Stomach (tissue), 8 donors: ENCODE measurements at regions not wholly inside any gene's neighbourhood (a gene's known extent, or its start where the extent isn't known, plus 50 kb on each side); places are given as distances from the start of the nearest gene placed in this dataset.
A peak's percentile ranks its signal among the peaks of the same experiment; 100 is the strongest.

Experiments
- DNase-seq, 2 donors: peaks; one replicate each; pipeline versions ENCODE4 v3.0.0 to v3.0.0-alpha.2; 2013 to 2019
- H3K27ac ChIP-seq, 5 donors: fragments of 200-600 bp in 4 of 5; sonication (generic) in 4 of 5; one replicate each; pipeline ENCODE4 v1.5.1; 2013 to 2019; ENCODE audit warnings: mild to moderate bottlenecking in 1 of 5, moderate library complexity in 1 of 5
- H3K27me3 ChIP-seq, 3 donors: fragments of 200-600 bp; sonication (generic); one replicate each; pipeline ENCODE4 v1.5.1; 2017 to 2019; ENCODE audit warnings: mixed run types in 1 of 3
- H3K36me3 ChIP-seq, 4 donors: fragments of 200-600 bp; sonication (generic); 1 replicate in 3 of 4; 2 replicates in 1 of 4; pipeline ENCODE4 v1.5.1; 2016 to 2019
- H3K4me1 ChIP-seq, 4 donors: fragments of 200-600 bp; sonication (generic); one replicate each; pipeline ENCODE4 v1.5.1; 2016 to 2019
- H3K4me3 ChIP-seq, 4 donors: fragments of 200-600 bp; sonication (generic) in 3 of 4; one replicate each; pipeline ENCODE4 v1.5.1; 2016 to 2019; ENCODE audit warnings: mild to moderate bottlenecking in 1 of 4
- H3K9me3 ChIP-seq, 4 donors: fragments of 200-600 bp; sonication (generic); one replicate each; pipeline ENCODE4 v1.5.1; 2016 to 2019
- EP300 ChIP-seq: sonication (generic); formaldehyde crosslinking; IDR thresholded peaks from one replicate; pipeline ENCODE4 v1.6.1; 2017; ENCODE audit warnings: antibody characterized with exemption
- POLR2A ChIP-seq, 4 donors: fragments of 450-650 bp; IDR thresholded peaks; one replicate each; pipeline ENCODE4 v1.6.1; 2016; ENCODE audit warnings: antibody characterized with exemption in 4 of 4, control low read depth in 2 of 4, mild to moderate bottlenecking in 1 of 4, moderate library complexity in 1 of 4
- POLR2AphosphoS5 ChIP-seq, 3 donors: sonication (generic); formaldehyde crosslinking; IDR thresholded peaks; one replicate each; pipeline ENCODE4 v1.6.1; 2016; ENCODE audit warnings: antibody characterized with exemption in 3 of 3
- WGBS, 5 donors: extraction: QIAGEN DNeasy Blood & Tissue Kit in 3 of 5; methylation state at CpG; one replicate each; pipeline versions ENCODE4 v1.1.5 to v1.1.7; 2013 to 2018; 5-methylcytosine and 5-hydroxymethylcytosine counted together
- intact Hi-C: fragments of 100-400 bp; cut with DNase I; formaldehyde crosslinking; loops from one replicate; pipeline ENCODE4 v1.15.1; 2023; ENCODE audit warnings: low total_unique reads
- TF ChIP-seq, protein P1 (sequence below), 7 experiments: fragments of 450-650 bp in 4 of 7; fragments of 200-600 bp in 3 of 7; sonication (generic) in 3 of 7; IDR thresholded peaks; one replicate each; pipeline ENCODE4 v1.5.1; 2016 to 2019; ENCODE audit warnings: antibody characterized with exemption in 7 of 7, control low read depth in 2 of 7, mild to moderate bottlenecking in 1 of 7
- donor health status: healthy with polysubstance abuse.
- donor health status: Bipolar disorder and iron deficiency.
- donor health status: healthy.

DNA sequence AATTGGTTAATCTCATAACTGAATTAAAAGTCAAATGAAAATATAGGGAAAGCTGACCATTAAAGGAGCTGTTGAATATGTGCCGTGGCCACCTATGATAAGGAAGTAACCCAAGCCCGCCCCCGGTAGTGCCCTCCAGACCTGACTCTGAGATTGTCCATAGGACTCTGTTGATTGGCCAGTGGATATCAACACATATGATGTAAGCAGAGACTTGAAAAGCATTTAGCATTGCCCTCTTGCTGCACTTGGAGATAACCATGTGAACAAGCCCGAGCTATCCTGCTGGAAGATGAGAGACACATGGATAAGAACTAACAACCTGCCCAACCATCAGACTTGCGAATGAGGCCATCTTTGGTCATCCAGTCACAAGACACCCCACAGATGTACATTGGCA is 83.2 kb downstream of the LINC00237 start:
- intact Hi-C loops = no loop called here
- peaks cover 0 to 37% (median 10%) of the 10 kb centered on the region in 3 donors for H3K27me3 ChIP-seq
- WGBS, 5 donors = 78 to 89% (median 88%) methylated on average over 5 of the region's 5 CpGs

DNA sequence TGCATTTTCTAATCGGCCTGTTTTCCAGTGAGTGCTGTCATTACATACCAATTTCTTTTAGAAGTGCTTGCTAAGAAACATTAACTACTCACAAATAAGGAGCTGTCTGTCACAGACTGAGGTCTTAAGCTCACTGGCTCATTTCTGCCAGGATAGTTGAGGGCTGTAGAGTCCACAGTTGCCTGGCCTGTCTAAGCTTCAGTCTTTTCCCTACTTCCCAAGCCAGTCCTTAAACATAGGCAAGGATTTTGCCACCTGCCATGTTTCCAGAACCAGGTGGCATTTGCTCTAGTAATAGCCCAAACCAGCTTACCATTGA is 84.7 kb downstream of the LINC00237 start:
- Histone ChIP-seq H3K36me3 (no peaks in the 10 kb centered on the region), H3K27ac (no peak overlapping the region), H3K27me3 (peaks cover 0 to 46% (median 10%) of the 10 kb centered on the region in 3 donors), H3K4me3 (no peak overlapping the region), H3K9me3 (no peaks in the 10 kb centered on the region), H3K4me1 (peaks cover 0 to 7% (median 0%) of the 10 kb centered on the region in 4 donors)
- WGBS, 5 donors = 15 to 43% (median 22%) methylated on average over 1 of the region's 1 CpG
- no peak for DNase-seq
- TF ChIP-seq, protein P1, sequence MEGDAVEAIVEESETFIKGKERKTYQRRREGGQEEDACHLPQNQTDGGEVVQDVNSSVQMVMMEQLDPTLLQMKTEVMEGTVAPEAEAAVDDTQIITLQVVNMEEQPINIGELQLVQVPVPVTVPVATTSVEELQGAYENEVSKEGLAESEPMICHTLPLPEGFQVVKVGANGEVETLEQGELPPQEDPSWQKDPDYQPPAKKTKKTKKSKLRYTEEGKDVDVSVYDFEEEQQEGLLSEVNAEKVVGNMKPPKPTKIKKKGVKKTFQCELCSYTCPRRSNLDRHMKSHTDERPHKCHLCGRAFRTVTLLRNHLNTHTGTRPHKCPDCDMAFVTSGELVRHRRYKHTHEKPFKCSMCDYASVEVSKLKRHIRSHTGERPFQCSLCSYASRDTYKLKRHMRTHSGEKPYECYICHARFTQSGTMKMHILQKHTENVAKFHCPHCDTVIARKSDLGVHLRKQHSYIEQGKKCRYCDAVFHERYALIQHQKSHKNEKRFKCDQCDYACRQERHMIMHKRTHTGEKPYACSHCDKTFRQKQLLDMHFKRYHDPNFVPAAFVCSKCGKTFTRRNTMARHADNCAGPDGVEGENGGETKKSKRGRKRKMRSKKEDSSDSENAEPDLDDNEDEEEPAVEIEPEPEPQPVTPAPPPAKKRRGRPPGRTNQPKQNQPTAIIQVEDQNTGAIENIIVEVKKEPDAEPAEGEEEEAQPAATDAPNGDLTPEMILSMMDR (IDR thresholded peaks at IDR 0.05) = no peak
- TF ChIP-seq POLR2A (IDR thresholded peaks at IDR 0.05) (no peak), POLR2AphosphoS5 (IDR thresholded peaks at IDR 0.05) (no peak), EP300 (no peak)
- intact Hi-C loops = no loop called here

More for the DNA sequence above, 83.2 kb downstream of the LINC00237 start:
- DNase-seq = no peak
- Histone ChIP-seq H3K27ac (no peak overlapping the region), H3K4me3 (no peak overlapping the region), H3K4me1 (peaks cover 0 to 7% (median 0%) of the 10 kb centered on the region in 4 donors), H3K9me3 (no peaks in the 10 kb centered on the region), H3K36me3 (no peaks in the 10 kb centered on the region)
- TF ChIP-seq EP300 (no peak), POLR2A (IDR thresholded peaks at IDR 0.05) (no peak), POLR2AphosphoS5 (IDR thresholded peaks at IDR 0.05) (no peak)
- TF ChIP-seq, protein P1 (IDR thresholded peaks at IDR 0.05) = no peak

DNA sequence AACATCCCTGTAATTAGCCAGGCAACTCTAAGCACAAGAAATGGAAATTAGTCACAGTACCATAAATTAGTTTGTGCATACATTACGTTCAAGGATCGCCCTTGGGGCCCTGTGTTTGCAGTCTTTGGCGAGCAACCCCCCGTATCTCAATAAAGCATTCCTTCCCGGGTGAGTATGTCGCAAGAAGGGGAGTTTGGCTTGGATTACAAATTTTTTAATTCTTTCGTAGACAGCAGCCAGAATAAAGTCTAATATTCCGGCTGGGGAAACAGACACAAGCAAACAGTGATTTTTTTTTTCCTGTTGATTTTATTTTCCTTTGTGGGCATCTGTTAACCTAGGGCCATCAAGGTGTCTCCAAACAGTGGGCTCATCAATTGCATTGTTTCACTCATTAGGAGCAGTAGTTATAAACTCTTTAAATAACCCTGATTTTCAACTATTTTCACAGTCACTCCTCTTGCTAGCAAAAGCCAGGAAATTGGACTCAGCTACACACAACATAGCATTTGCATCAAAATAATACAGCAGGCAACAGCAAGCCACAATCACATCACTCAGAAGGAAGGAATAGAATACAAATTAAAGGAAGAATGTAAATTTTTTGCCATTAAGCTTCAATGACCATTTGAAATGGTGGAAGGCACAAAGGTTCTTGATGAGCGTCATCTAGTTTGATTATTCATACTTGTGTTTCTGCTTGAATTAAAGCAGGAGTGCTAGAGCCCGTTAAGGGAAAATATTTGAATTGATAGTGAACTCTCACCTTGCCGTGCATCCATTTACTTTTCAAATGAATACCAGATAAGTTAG is 85.3 kb downstream of the LINC00237 start:
- no peak overlapping the region for H3K27ac ChIP-seq
- no peak overlapping the region for H3K4me3 ChIP-seq
- 27 to 40% (median 30%) methylated on average over 11 of the region's 11 CpGs for WGBS, 5 donors
- intact Hi-C loops = no loop called here
- H3K4me1 ChIP-seq = peaks cover 0 to 7% (median 0%) of the 10 kb centered on the region in 4 donors
- H3K36me3 ChIP-seq = no peaks in the 10 kb centered on the region
- peaks cover 0 to 52% (median 10%) of the 10 kb centered on the region in 3 donors for H3K27me3 ChIP-seq
- TF ChIP-seq POLR2AphosphoS5 (IDR thresholded peaks at IDR 0.05) = no peak
- no peak for TF ChIP-seq POLR2A (IDR thresholded peaks at IDR 0.05)
- TF ChIP-seq, protein P1 (IDR thresholded peaks at IDR 0.05) = no peak
- TF ChIP-seq EP300 = no peak
- DNase-seq = peak in 1 of 2 donors; percentile 49
- no peaks in the 10 kb centered on the region for H3K9me3 ChIP-seq

DNA sequence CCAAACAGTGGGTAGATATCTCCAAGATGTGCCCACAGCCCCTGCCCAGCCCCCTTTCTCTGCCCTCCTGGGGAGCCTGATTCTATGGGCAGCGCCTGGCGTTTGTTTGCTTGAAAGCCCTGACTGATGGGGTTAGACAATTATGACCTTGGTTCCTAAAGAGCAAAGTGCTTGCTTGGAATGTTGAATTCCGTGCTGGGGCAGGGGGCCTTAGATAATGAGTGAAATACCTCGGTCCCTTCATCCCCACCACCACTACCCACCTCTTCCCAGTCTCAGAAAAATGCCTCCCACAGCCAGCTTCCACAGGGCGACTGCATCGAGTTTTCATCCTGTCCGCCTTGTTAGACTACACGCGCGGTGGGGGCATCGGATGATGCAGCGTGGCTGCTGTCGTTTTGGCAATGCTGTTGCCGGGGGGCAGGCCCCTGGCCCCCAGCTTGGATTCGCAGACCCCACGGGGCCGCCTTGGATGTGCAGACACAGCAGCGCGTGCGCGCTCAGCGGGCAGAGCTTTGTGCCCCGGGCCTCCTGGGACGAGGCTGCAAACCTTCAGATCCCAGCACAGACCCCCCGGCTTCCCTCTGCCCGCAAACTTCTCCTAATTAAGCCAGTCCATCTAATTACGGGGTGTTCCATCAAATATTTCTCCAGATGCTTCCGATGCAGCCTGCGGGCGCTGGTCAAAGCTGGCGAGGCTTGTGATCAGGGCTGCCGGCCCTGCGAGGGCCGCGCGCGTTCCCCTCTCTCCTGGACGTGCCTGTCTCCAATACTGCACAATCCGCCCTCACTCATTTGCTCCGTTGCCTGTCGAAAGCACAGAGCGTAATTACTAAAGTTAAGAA is 86.1 kb downstream of the LINC00237 start:
- no peak for TF ChIP-seq POLR2AphosphoS5 (IDR thresholded peaks at IDR 0.05)
- no peak for TF ChIP-seq POLR2A (IDR thresholded peaks at IDR 0.05)
- TF ChIP-seq, protein P1 (IDR thresholded peaks at IDR 0.05) = no peak
- TF ChIP-seq EP300 = no peak
- peaks cover 0 to 7% (median 0%) of the 10 kb centered on the region in 4 donors for H3K4me1 ChIP-seq
- H3K4me3 ChIP-seq = no peak overlapping the region
- peaks cover 0 to 57% (median 10%) of the 10 kb centered on the region in 3 donors for H3K27me3 ChIP-seq
- whole genome bisulfite sequencing, 5 donors = 10 to 28% (median 16%) methylated on average over 35 to 42 of the region's 42 CpGs
- H3K9me3 ChIP-seq = no peaks in the 10 kb centered on the region
- no peak overlapping the region for H3K27ac ChIP-seq
- intact Hi-C loops = no loop called here
- DNase-seq = peak in 1 of 2 donors; percentile 7
- no peaks in the 10 kb centered on the region for H3K36me3 ChIP-seq
